IMR-90 (cell line): ENCODE measurements at regions not wholly inside any gene's neighbourhood (a gene's known extent, or its start where the extent isn't known, plus 50 kb on each side); places are given as distances from the start of the nearest gene placed in this dataset.

Experiments
- CEBPB ChIP-seq: IDR thresholded peaks from 2 replicates; pipeline ENCODE4 v1.6.1; 2012; ENCODE audit warnings: low read depth, low read length, improper control_type of control experiment
- CTCF ChIP-seq: conservative IDR thresholded peaks from 2 replicates; pipeline ENCODE4 v1.5.1; 2012; ENCODE audit warnings: mild to moderate bottlenecking, low read depth, low read length, improper control_type of control experiment

- TF ChIP-seq CEBPB (no peak), CTCF (no peak)
These were observed 326.8 kb upstream of the SOX2 start for GRCh38 chr3:181384970-181385369.
